SK-N-SH (cell line): ENCODE measurements at regions not wholly inside any gene's neighbourhood (a gene's known extent, or its start where the extent isn't known, plus 50 kb on each side); places are given as distances from the start of the nearest gene placed in this dataset.

ENCODE experiments used
- CTCF ChIP-seq: fragments of 200-600 bp; sonication (generic); IDR thresholded peaks from 2 replicates; pipeline ENCODE4 v1.6.1; 2017; ENCODE audit warnings: antibody characterized with exemption, mild to moderate bottlenecking, moderate library complexity
- EP300 ChIP-seq, 2 experiments: IDR thresholded peaks; 2 replicates each; pipeline versions ENCODE4 v1.4.0 to v1.6.1; 2012; ENCODE audit warnings: borderline replicate concordance in 1 of 2, low read depth in 1 of 2, low read length in 1 of 2
- GABPA ChIP-seq: IDR thresholded peaks from 2 replicates; pipeline ENCODE4 v1.4.0; 2012; ENCODE audit warnings: low read depth, mild to moderate bottlenecking
- MEF2A ChIP-seq: IDR thresholded peaks from 2 replicates; pipeline ENCODE4 v1.4.0; 2012; ENCODE audit warnings: low read depth, borderline replicate concordance
- RFX5 ChIP-seq: IDR thresholded peaks from 2 replicates; pipeline ENCODE4 v1.6.1; 2012; ENCODE audit warnings: mild to moderate bottlenecking, improper control_type of control experiment, low read length
- SIN3A ChIP-seq: IDR thresholded peaks from 2 replicates; pipeline ENCODE4 v1.6.1; 2012; ENCODE audit warnings: low read depth, mild to moderate bottlenecking, low read length, moderate library complexity, borderline replicate concordance
- TCF12 ChIP-seq: IDR thresholded peaks from 2 replicates; pipeline ENCODE4 v1.4.0; 2012
- USF1 ChIP-seq: IDR thresholded peaks from 2 replicates; pipeline ENCODE4 v1.4.0; 2012; ENCODE audit warnings: low read depth, borderline replicate concordance
- ZBTB33 ChIP-seq: IDR thresholded peaks from 2 replicates; pipeline ENCODE4 v1.4.0; 2012; ENCODE audit warnings: low read depth, borderline replicate concordance

- TF ChIP-seq SIN3A (no peak), GABPA (no peak), ZBTB33 (no peak), TCF12 (no peak), CTCF (no peak), USF1 (no peak), MEF2A (no peak), EP300 (IDR thresholded peaks at IDR 0.05; ENCODE audit: borderline replicate concordance in 1 of 2, low read depth in 1 of 2, low read length in 1 of 2) (no peak), RFX5 (no peak)
Measured at GRCh38 chr20:39611901-39612300, 649.8 kb downstream of the DHX35 start.
